Fibroblast of mammary gland (primary cell): ENCODE measurements at regions not wholly inside any gene's neighbourhood (a gene's known extent, or its start where the extent isn't known, plus 50 kb on each side); places are given as distances from the start of the nearest gene placed in this dataset.

Experiments
- DNase-seq: peaks from one replicate; pipeline ENCODE4 v3.0.0-alpha.2; 2010; ENCODE audit warnings: low read depth
- H3K4me3 ChIP-seq: 2 replicates; pipeline ENCODE4 v1.5.1; 2011; ENCODE audit warnings: low read depth, mild to moderate bottlenecking, low read length, moderate library complexity; ENCODE audit not compliant: control insufficient read depth
- CTCF ChIP-seq: conservative IDR thresholded peaks from 2 replicates; pipeline ENCODE4 v1.5.1; 2011; ENCODE audit warnings: low read depth, low read length, inconsistent platforms; ENCODE audit not compliant: control insufficient read depth, insufficient read depth

- no peak for DNase-seq
- TF ChIP-seq CTCF = no peak
- no peak overlapping the region for H3K4me3 ChIP-seq
Observed at GRCh38 chr7:68936471-68937035, 661.7 kb upstream of the AUTS2 start.

DNA sequence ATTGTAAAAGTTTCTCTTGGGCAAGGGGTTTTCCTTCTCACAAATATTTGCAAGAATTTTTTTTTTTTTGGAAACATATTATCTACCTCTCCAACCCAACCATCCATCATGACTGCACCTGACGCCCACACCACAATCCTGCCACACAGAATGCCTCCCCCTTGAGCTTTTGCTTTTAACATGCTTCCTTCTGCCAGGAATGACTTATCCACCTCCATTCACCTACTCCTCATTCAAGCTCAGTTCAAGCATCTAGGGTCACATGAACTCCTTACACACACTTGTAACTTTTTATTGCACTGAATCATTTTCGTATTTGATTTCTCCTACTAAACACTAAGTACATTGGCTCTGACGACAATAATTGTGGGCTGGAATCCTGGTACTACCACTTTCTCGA, 660.1 kb upstream of the AUTS2 start:
- no peak for DNase-seq
- TF ChIP-seq CTCF = no peak
- H3K4me3 ChIP-seq = no peak overlapping the region

- TF ChIP-seq CTCF = no peak
- DNase-seq = no peak
- no peak overlapping the region for H3K4me3 ChIP-seq
Observed at GRCh38 chr7:68943786-68944185, 654.5 kb upstream of the AUTS2 start.

DNA sequence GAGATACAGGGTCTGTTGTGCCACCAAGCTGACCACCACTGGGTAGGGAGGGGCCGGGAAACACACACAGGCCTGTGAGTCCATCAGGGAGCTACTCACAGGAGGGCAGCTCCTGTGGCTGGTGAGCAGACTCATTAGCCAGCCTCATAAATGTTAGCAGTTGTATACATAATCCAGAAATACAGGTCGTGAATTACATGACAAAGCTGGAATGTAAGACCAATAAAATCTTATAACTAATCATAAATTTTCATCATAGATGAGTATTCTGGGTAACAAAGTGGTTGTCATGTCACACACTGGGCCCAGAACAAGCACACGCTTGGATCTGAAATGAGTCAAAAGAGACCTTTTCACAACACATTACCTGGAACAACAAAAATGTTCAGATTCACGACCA, 642.6 kb upstream of the AUTS2 start:
- no peak for DNase-seq
- H3K4me3 ChIP-seq = no peak overlapping the region
- no peak for TF ChIP-seq CTCF

GRCh38 chr7:68958571-68958970, 639.7 kb upstream of the AUTS2 start:
- TF ChIP-seq CTCF = no peak
- DNase-seq = no peak

GRCh38 chr7:68963552-68963951, 634.7 kb upstream of the AUTS2 start:
- peak; percentile 70 for DNase-seq
- TF ChIP-seq CTCF = no peak
- H3K4me3 ChIP-seq = no peak overlapping the region

More at GRCh38 chr7:68958571-68958970, 639.7 kb upstream of the AUTS2 start:
- no peak overlapping the region for H3K4me3 ChIP-seq

- DNase-seq = no peak
- no peak for TF ChIP-seq CTCF
Observed at GRCh38 chr7:68964060-68964459, 634.2 kb upstream of the AUTS2 start.

More at GRCh38 chr7:68964060-68964459, 634.2 kb upstream of the AUTS2 start:
- no peak overlapping the region for H3K4me3 ChIP-seq
